GM21526 (cell line): ENCODE measurements at regions not wholly inside any gene's neighbourhood (a gene's known extent, or its start where the extent isn't known, plus 50 kb on each side); places are given as distances from the start of the nearest gene placed in this dataset.

Experiments
- ATAC-seq: cut with Tn5 transposase; IDR thresholded peaks from one replicate; pipeline ENCODE4 v1.9.1; 2021; ENCODE audit warnings: moderate library complexity; ENCODE audit not compliant: unreplicated experiment, low FRiP score

- ATAC-seq = no peak
Observed at GRCh38 chr2:216745453-216745852, 50.1 kb upstream of the IGFBP5 start.
